ENCODE measurements at regions not wholly inside any gene's neighbourhood (a gene's known extent, or its start where the extent isn't known, plus 50 kb on each side); places are given as distances from the start of the nearest gene placed in this dataset.

- H3K27me3 ChIP-seq (ENCODE audit: control insufficient read depth, insufficient read depth, low read length) = no peaks in the 10 kb centered on the region
- no peak overlapping the region for H3K4me3 ChIP-seq (ENCODE audit: low read depth, low read length)
- no peak overlapping the region for H3K27ac ChIP-seq (ENCODE audit: low read depth, low read length)
- DNase-seq (ENCODE audit: low read depth, low spot score) = no peak
- POLR2A ChIA-PET = interaction anchor here (0.6 kb wide), 1 partner anchor 69 kb away, joined by 4 read pairs; no protein-coding TSS in a partner anchor
- H3K9me3 ChIP-seq (ENCODE audit: control insufficient read depth, insufficient read depth, low read length) = no peaks in the 10 kb centered on the region
- TF ChIP-seq, protein P1, sequence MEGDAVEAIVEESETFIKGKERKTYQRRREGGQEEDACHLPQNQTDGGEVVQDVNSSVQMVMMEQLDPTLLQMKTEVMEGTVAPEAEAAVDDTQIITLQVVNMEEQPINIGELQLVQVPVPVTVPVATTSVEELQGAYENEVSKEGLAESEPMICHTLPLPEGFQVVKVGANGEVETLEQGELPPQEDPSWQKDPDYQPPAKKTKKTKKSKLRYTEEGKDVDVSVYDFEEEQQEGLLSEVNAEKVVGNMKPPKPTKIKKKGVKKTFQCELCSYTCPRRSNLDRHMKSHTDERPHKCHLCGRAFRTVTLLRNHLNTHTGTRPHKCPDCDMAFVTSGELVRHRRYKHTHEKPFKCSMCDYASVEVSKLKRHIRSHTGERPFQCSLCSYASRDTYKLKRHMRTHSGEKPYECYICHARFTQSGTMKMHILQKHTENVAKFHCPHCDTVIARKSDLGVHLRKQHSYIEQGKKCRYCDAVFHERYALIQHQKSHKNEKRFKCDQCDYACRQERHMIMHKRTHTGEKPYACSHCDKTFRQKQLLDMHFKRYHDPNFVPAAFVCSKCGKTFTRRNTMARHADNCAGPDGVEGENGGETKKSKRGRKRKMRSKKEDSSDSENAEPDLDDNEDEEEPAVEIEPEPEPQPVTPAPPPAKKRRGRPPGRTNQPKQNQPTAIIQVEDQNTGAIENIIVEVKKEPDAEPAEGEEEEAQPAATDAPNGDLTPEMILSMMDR (IDR thresholded peaks at IDR 0.05; ENCODE audit: low read depth, low read length) = no peak
- CTCF ChIA-PET = no interaction called here
These were observed 96.6 kb upstream of the HNRNPU start for GRCh38 chr1:244960904-244961303.

GRCh38 chr1:244958593-244958992 lies 94.2 kb upstream of the HNRNPU start:
- no peak for DNase-seq (ENCODE audit: low read depth, low spot score)
- CTCF ChIA-PET = interaction anchor here (0.7 to 1.5 kb wide), 2 partner anchors 84 to 175 kb away, joined by 3 to 4 read pairs; no protein-coding TSS in a partner anchor
- Histone ChIP-seq H3K27ac (ENCODE audit: low read depth, low read length) (no peak overlapping the region), H3K9me3 (ENCODE audit: control insufficient read depth, insufficient read depth, low read length) (no peaks in the 10 kb centered on the region), H3K27me3 (ENCODE audit: control insufficient read depth, insufficient read depth, low read length) (no peaks in the 10 kb centered on the region), H3K4me3 (ENCODE audit: low read depth, low read length) (no peak overlapping the region)
- POLR2A ChIA-PET = interaction anchor here (0.7 to 1.2 kb wide), 2 partner anchors 11 to 99 kb away, joined by 4 to 6 read pairs; a partner anchor contains a TSS
- TF ChIP-seq, protein P1 (IDR thresholded peaks at IDR 0.05; ENCODE audit: low read depth, low read length) = no peak

DNA sequence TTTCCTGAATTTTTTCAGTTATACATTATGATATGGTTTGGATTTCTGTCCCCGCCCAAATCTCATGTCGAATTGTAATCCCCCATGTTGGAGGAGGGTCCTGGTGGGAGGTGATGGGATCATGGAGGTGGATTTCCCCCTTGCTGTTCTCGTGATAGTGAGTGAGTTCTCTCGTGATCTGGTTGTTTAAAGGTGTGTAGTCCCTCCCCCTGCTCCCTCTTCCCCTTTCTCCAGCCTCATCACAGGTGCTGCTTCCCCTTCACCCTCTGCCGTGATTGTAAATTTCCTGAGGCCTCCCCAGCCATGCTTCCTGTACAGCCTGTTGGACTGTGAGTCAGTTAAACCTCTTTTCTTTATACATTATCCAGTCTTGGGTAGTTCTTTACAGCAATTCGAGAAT lies 93.2 kb upstream of the HNRNPU start:
- no peak overlapping the region for H3K27ac ChIP-seq (ENCODE audit: low read depth, low read length)
- TF ChIP-seq, protein P1 (IDR thresholded peaks at IDR 0.05; ENCODE audit: low read depth, low read length) = no peak
- DNase-seq (ENCODE audit: low read depth, low spot score) = no peak
- H3K9me3 ChIP-seq (ENCODE audit: control insufficient read depth, insufficient read depth, low read length) = no peaks in the 10 kb centered on the region
- CTCF ChIA-PET = interaction anchor here (1.5 kb wide), 1 partner anchor 85 kb away, joined by 3 read pairs; no protein-coding TSS in a partner anchor
- no peaks in the 10 kb centered on the region for H3K27me3 ChIP-seq (ENCODE audit: control insufficient read depth, insufficient read depth, low read length)
- H3K4me3 ChIP-seq (ENCODE audit: low read depth, low read length) = no peak overlapping the region
- POLR2A ChIA-PET = no interaction called here

DNA sequence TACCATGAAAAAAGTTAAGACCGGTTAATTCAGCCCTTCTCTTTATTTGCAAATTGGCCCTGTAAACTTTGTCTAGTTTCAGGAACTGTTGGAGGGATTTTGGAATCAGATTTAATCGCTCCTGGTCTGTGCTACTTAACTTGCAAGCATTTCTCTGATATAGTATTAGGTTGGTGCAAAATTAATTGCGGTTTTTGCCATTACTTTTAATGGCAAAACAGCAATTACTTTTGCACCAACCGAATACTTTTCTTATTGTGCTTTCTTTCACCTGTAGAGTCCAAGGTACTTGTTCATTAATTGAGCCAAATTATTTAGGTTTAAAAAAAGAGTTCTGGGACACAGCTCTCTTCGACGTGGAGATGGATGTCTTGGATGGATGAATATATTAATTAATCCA lies 92.8 kb upstream of the HNRNPU start:
- TF ChIP-seq, protein P1 (IDR thresholded peaks at IDR 0.05; ENCODE audit: low read depth, low read length) = no peak
- POLR2A ChIA-PET = no interaction called here
- CTCF ChIA-PET = no interaction called here
- Histone ChIP-seq H3K4me3 (ENCODE audit: low read depth, low read length) (no peak overlapping the region), H3K27me3 (ENCODE audit: control insufficient read depth, insufficient read depth, low read length) (no peaks in the 10 kb centered on the region), H3K9me3 (ENCODE audit: control insufficient read depth, insufficient read depth, low read length) (no peaks in the 10 kb centered on the region), H3K27ac (ENCODE audit: low read depth, low read length) (no peak overlapping the region)
- DNase-seq (ENCODE audit: low read depth, low spot score) = no peak

DNA sequence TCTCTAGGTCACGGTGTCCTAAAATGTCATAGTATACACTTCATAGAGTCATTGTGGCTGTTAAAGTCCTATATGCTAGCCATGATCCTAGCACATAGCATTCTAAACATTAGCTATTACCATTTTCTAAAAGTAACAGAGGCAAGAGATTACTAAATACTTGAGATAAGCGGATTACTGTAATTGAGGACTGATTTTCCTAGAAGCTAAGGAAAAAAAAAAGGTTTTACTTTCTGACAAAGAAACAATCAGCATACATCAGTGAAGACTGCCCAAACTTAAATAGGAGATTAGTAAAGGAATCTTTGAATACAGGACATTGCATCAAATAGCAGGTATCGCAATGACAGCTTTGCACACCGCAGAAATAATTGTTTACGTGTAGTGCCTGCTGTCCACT lies 91.3 kb upstream of the HNRNPU start:
- Histone ChIP-seq H3K4me3 (ENCODE audit: low read depth, low read length) (no peak overlapping the region), H3K27ac (ENCODE audit: low read depth, low read length) (no peak overlapping the region), H3K9me3 (ENCODE audit: control insufficient read depth, insufficient read depth, low read length) (no peaks in the 10 kb centered on the region), H3K27me3 (ENCODE audit: control insufficient read depth, insufficient read depth, low read length) (no peaks in the 10 kb centered on the region)
- POLR2A ChIA-PET = interaction anchor here (1.4 kb wide), 1 partner anchor 9 kb away, joined by 3 read pairs; no protein-coding TSS in a partner anchor
- CTCF ChIA-PET = no interaction called here
- no peak for DNase-seq (ENCODE audit: low read depth, low spot score)
- TF ChIP-seq, protein P1 (IDR thresholded peaks at IDR 0.05; ENCODE audit: low read depth, low read length) = no peak

All from AG04450 (cell line).